ENCODE measurements at regions not wholly inside any gene's neighbourhood (a gene's known extent, or its start where the extent isn't known, plus 50 kb on each side); places are given as distances from the start of the nearest gene placed in this dataset.

DNA sequence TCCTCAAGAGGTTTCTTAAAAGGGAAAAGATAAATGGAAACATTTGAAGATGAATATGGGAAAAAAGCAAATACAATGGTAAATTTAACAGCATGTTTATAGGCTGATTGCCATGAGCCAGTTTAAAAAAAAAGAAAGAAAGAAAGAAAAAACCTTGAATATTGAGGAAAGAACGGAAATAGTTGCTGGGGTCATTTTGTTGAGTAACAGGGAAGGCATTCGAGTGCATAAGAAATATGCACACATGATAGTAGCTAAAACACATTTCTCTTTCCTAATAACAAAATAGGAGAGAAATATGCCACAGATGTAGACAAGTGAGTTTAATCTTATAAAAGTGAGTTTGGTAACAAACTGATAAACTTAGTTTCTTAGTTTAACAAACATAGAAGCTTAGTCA, 864.6 kb upstream of the ACO1 start (continued):
- TF ChIP-seq CTCF (CRISPR knock-in tag; IDR thresholded peaks at IDR 0.05), result no peak
- TF ChIP-seq, protein P1, sequence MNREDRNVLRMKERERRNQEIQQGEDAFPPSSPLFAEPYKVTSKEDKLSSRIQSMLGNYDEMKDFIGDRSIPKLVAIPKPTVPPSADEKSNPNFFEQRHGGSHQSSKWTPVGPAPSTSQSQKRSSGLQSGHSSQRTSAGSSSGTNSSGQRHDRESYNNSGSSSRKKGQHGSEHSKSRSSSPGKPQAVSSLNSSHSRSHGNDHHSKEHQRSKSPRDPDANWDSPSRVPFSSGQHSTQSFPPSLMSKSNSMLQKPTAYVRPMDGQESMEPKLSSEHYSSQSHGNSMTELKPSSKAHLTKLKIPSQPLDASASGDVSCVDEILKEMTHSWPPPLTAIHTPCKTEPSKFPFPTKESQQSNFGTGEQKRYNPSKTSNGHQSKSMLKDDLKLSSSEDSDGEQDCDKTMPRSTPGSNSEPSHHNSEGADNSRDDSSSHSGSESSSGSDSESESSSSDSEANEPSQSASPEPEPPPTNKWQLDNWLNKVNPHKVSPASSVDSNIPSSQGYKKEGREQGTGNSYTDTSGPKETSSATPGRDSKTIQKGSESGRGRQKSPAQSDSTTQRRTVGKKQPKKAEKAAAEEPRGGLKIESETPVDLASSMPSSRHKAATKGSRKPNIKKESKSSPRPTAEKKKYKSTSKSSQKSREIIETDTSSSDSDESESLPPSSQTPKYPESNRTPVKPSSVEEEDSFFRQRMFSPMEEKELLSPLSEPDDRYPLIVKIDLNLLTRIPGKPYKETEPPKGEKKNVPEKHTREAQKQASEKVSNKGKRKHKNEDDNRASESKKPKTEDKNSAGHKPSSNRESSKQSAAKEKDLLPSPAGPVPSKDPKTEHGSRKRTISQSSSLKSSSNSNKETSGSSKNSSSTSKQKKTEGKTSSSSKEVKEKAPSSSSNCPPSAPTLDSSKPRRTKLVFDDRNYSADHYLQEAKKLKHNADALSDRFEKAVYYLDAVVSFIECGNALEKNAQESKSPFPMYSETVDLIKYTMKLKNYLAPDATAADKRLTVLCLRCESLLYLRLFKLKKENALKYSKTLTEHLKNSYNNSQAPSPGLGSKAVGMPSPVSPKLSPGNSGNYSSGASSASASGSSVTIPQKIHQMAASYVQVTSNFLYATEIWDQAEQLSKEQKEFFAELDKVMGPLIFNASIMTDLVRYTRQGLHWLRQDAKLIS (CRISPR knock-in tag; IDR thresholded peaks at IDR 0.05), result no peak
- TF ChIP-seq ZNF83 (CRISPR knock-in tag; IDR thresholded peaks at IDR 0.05; ENCODE audit: borderline replicate concordance), result no peak
- no peak for TF ChIP-seq ZNF136 (CRISPR knock-in tag; IDR thresholded peaks at IDR 0.05; ENCODE audit: low read depth)
- TF ChIP-seq KLF11 (CRISPR knock-in tag; IDR thresholded peaks at IDR 0.05), result no peak
- no peak for TF ChIP-seq TFE3 (CRISPR knock-in tag; IDR thresholded peaks at IDR 0.05)
- TF ChIP-seq SAFB2 (CRISPR knock-in tag; IDR thresholded peaks at IDR 0.05; ENCODE audit: borderline replicate concordance, low read depth), result no peak
- no peak for TF ChIP-seq ZNF431 (CRISPR knock-in tag; IDR thresholded peaks at IDR 0.05; ENCODE audit: borderline replicate concordance, low read depth)
